ENCODE measurements at regions not wholly inside any gene's neighbourhood (a gene's known extent, or its start where the extent isn't known, plus 50 kb on each side); places are given as distances from the start of the nearest gene placed in this dataset.

DNA sequence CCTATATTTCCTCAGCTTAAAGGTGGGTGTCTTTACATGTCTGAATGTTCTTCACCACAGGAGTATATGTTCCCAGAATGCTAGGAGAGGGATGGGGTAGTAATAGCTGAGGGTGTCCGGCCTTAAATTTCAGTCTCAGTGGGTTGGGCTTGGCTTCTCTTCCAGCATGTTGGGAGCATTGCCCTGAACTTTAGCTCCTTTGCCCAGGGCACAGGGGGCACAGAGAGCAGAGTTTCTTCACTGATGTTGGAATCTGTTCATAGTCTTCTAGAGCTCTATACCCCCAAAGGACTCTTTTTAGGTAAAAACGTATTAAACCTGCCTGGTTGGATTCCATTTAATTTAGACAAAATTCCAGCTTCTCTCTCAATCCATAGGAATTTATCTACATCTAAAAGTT, 154.4 kb upstream of the GCFC2 start:
- DNase-seq (ENCODE audit: low spot score) (no peak), ATAC-seq (no peak)
- Mint-ChIP-seq H3K27ac (no peak overlapping the region), H3K4me3 (no peak overlapping the region), H3K27me3 (ENCODE audit: low read depth) (peaks cover 77% of the 10 kb centered on the region), H3K9me3 (no peaks in the 10 kb centered on the region), H3K36me3 (no peaks in the 10 kb centered on the region), H3K4me1 (peaks cover 7% of the 10 kb centered on the region; the same call in 1 of the 2 replicates)
- TF ChIP-seq, protein P1, sequence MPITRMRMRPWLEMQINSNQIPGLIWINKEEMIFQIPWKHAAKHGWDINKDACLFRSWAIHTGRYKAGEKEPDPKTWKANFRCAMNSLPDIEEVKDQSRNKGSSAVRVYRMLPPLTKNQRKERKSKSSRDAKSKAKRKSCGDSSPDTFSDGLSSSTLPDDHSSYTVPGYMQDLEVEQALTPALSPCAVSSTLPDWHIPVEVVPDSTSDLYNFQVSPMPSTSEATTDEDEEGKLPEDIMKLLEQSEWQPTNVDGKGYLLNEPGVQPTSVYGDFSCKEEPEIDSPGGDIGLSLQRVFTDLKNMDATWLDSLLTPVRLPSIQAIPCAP (CRISPR knock-in tag; IDR thresholded peaks at IDR 0.05) = no peak
- TF ChIP-seq MXD4 (CRISPR knock-in tag; IDR thresholded peaks at IDR 0.05; ENCODE audit: borderline replicate concordance) (no peak), GRHL2 (CRISPR knock-in tag; IDR thresholded peaks at IDR 0.05; ENCODE audit: insufficient replicate concordance, severe bottlenecking) (no peak), ZNF396 (CRISPR knock-in tag; IDR thresholded peaks at IDR 0.05; ENCODE audit: borderline replicate concordance) (no peak), JUN (CRISPR knock-in tag; IDR thresholded peaks at IDR 0.05) (no peak), TEAD4 (CRISPR knock-in tag; IDR thresholded peaks at IDR 0.05) (no peak), ZNF121 (CRISPR knock-in tag; IDR thresholded peaks at IDR 0.05) (no peak), ZNF263 (CRISPR knock-in tag; IDR thresholded peaks at IDR 0.05; ENCODE audit: low read depth) (no peak), NR2C2 (CRISPR knock-in tag; IDR thresholded peaks at IDR 0.05) (no peak), ZNF317 (CRISPR knock-in tag; IDR thresholded peaks at IDR 0.05; ENCODE audit: borderline replicate concordance, low read depth) (no peak), NFE2L1 (CRISPR knock-in tag; IDR thresholded peaks at IDR 0.05) (no peak), ZBTB21 (CRISPR knock-in tag; IDR thresholded peaks at IDR 0.05; ENCODE audit: borderline replicate concordance) (no peak), ETV6 (CRISPR knock-in tag; IDR thresholded peaks at IDR 0.05) (no peak), KAT7 (CRISPR knock-in tag; IDR thresholded peaks at IDR 0.05; ENCODE audit: borderline replicate concordance) (no peak), CBFB (CRISPR knock-in tag; IDR thresholded peaks at IDR 0.05; ENCODE audit: low read depth) (no peak), NFATC4 (CRISPR knock-in tag; IDR thresholded peaks at IDR 0.05) (no peak)
- TF ChIP-seq, protein P2, sequence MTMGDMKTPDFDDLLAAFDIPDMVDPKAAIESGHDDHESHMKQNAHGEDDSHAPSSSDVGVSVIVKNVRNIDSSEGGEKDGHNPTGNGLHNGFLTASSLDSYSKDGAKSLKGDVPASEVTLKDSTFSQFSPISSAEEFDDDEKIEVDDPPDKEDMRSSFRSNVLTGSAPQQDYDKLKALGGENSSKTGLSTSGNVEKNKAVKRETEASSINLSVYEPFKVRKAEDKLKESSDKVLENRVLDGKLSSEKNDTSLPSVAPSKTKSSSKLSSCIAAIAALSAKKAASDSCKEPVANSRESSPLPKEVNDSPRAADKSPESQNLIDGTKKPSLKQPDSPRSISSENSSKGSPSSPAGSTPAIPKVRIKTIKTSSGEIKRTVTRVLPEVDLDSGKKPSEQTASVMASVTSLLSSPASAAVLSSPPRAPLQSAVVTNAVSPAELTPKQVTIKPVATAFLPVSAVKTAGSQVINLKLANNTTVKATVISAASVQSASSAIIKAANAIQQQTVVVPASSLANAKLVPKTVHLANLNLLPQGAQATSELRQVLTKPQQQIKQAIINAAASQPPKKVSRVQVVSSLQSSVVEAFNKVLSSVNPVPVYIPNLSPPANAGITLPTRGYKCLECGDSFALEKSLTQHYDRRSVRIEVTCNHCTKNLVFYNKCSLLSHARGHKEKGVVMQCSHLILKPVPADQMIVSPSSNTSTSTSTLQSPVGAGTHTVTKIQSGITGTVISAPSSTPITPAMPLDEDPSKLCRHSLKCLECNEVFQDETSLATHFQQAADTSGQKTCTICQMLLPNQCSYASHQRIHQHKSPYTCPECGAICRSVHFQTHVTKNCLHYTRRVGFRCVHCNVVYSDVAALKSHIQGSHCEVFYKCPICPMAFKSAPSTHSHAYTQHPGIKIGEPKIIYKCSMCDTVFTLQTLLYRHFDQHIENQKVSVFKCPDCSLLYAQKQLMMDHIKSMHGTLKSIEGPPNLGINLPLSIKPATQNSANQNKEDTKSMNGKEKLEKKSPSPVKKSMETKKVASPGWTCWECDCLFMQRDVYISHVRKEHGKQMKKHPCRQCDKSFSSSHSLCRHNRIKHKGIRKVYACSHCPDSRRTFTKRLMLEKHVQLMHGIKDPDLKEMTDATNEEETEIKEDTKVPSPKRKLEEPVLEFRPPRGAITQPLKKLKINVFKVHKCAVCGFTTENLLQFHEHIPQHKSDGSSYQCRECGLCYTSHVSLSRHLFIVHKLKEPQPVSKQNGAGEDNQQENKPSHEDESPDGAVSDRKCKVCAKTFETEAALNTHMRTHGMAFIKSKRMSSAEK (CRISPR knock-in tag; IDR thresholded peaks at IDR 0.05; ENCODE audit: borderline replicate concordance) = no peak
- TF ChIP-seq, protein P3, sequence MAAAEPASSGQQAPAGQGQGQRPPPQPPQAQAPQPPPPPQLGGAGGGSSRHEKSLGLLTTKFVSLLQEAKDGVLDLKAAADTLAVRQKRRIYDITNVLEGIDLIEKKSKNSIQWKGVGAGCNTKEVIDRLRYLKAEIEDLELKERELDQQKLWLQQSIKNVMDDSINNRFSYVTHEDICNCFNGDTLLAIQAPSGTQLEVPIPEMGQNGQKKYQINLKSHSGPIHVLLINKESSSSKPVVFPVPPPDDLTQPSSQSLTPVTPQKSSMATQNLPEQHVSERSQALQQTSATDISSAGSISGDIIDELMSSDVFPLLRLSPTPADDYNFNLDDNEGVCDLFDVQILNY (CRISPR knock-in tag; IDR thresholded peaks at IDR 0.05) = no peak
- TF ChIP-seq, protein P4, sequence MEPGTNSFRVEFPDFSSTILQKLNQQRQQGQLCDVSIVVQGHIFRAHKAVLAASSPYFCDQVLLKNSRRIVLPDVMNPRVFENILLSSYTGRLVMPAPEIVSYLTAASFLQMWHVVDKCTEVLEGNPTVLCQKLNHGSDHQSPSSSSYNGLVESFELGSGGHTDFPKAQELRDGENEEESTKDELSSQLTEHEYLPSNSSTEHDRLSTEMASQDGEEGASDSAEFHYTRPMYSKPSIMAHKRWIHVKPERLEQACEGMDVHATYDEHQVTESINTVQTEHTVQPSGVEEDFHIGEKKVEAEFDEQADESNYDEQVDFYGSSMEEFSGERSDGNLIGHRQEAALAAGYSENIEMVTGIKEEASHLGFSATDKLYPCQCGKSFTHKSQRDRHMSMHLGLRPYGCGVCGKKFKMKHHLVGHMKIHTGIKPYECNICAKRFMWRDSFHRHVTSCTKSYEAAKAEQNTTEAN (CRISPR knock-in tag; IDR thresholded peaks at IDR 0.05) = no peak
- ChIA-PET POLR2A (no interaction called here), CTCF (no interaction called here)

DNA sequence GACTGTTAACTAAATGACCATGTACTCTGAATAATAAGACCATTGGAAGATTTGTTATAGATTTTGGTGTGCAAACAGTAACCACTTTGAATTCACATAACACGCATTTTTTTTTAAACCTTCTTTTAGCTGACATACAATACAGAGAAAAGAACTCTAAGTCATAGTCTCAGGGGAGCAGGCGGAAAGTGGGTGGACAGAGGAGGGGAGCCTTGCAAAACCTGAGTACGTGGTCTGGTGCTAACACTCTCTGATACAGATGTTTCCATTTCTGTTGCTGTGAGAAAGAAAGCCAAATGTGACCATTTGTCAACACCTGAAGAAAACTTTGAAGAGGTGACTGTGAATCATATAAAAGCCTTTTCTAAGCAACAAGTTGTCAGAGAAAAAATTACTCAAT, 151.8 kb upstream of the GCFC2 start:
- ChIA-PET CTCF (no interaction called here), POLR2A (no interaction called here)
- no peak overlapping the region for H3K27ac Mint-ChIP-seq
- no peaks in the 10 kb centered on the region for H3K4me1 Mint-ChIP-seq
- no peaks in the 10 kb centered on the region for H3K9me3 Mint-ChIP-seq
- H3K27me3 Mint-ChIP-seq (ENCODE audit: low read depth) = peaks cover 52% of the 10 kb centered on the region
- H3K4me3 Mint-ChIP-seq = no peak overlapping the region
- DNase-seq (ENCODE audit: low spot score) (no peak), ATAC-seq (no peak)
- no peaks in the 10 kb centered on the region for H3K36me3 Mint-ChIP-seq
- TF ChIP-seq FOXJ3 (CRISPR knock-in tag; IDR thresholded peaks at IDR 0.05; ENCODE audit: borderline replicate concordance) (no peak), CREM (CRISPR knock-in tag; IDR thresholded peaks at IDR 0.05) (no peak), NR3C1 (CRISPR knock-in tag; conservative IDR thresholded peaks at IDR 0.05; ENCODE audit: low read depth) (no peak), NFE2L1 (CRISPR knock-in tag; IDR thresholded peaks at IDR 0.05) (no peak), FOXP1 (CRISPR knock-in tag; IDR thresholded peaks at IDR 0.05; ENCODE audit: borderline replicate concordance) (no peak)
- TF ChIP-seq, protein P5, sequence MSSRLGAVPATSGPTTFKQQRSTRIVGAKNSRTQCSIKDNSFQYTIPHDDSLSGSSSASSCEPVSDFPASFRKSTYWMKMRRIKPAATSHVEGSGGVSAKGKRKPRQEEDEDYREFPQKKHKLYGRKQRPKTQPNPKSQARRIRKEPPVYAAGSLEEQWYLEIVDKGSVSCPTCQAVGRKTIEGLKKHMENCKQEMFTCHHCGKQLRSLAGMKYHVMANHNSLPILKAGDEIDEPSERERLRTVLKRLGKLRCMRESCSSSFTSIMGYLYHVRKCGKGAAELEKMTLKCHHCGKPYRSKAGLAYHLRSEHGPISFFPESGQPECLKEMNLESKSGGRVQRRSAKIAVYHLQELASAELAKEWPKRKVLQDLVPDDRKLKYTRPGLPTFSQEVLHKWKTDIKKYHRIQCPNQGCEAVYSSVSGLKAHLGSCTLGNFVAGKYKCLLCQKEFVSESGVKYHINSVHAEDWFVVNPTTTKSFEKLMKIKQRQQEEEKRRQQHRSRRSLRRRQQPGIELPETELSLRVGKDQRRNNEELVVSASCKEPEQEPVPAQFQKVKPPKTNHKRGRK (CRISPR knock-in tag; IDR thresholded peaks at IDR 0.05; ENCODE audit: borderline replicate concordance) = no peak
